NCI-H526 treated with DMSO at 0.1 percent for 48 hours (cell line): ENCODE measurements at regions not wholly inside any gene's neighbourhood (a gene's known extent, or its start where the extent isn't known, plus 50 kb on each side); places are given as distances from the start of the nearest gene placed in this dataset.

Experiments
- DNase-seq: peaks from one replicate; lab custom pipeline; 2025; lab: John Stamatoyannopoulos, UW

DNA sequence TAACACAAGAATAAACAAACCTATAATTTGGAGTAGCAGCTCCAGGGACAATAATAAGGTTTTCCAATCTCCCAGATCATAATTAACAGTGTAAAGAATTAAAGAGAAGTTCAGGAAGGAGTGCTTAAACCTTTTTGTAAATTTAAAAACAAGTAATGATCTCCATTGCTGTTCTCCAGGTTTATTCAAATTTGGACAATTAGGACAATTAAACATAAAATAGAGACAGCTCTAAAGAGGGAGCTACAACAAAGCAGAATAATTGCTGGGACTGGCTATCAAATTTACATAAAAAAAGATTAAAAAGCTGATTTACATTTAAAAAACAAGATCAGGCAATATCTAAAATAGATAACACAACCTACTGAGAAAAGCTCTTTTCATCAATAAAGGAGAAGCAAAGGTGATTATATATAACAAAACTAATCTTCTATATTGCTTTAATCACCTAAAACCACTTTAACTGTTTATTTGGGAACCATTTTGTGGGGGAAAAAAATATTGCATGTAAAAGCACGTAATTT, 80.1 kb upstream of the CREB1 start:
- no peak for DNase-seq

DNA sequence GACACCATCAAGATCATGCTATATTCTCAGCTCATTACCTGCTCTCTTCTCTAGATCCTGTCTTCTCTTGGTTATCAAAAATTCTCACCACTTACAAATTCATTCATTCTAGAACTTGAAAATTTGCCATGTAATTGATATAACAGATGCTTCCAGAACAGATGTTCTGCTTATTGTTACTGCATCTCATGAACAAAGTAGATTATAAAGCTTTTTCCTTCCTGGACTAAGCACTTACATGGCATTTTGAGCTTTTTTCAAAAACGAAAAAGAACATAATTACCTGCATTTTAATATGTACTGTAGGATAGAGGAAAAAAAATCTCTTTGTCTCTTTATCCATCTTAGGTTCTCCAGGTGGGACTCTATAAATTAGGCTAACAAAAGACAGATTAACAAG, 79.6 kb upstream of the CREB1 start:
- no peak for DNase-seq

DNA sequence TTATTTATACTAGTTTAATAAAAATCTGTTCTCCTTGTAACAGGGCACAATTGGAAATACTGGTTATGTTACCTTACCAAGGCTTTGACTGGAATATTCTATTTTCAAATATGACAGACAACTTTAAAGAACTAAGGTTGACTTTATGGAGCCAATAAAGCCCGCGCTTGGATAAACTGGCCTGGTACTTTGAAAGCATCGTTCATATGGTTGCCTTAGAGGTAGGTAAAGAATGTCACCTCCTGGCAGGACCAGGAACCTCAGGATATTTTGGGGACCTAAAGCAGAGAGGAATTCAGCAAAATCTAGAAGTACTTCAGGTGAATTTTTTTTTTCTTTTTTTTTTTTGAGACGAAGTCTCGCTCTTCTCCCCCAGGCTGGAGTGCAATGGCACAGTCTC, 71.2 kb upstream of the CREB1 start:
- no peak for DNase-seq

DNA sequence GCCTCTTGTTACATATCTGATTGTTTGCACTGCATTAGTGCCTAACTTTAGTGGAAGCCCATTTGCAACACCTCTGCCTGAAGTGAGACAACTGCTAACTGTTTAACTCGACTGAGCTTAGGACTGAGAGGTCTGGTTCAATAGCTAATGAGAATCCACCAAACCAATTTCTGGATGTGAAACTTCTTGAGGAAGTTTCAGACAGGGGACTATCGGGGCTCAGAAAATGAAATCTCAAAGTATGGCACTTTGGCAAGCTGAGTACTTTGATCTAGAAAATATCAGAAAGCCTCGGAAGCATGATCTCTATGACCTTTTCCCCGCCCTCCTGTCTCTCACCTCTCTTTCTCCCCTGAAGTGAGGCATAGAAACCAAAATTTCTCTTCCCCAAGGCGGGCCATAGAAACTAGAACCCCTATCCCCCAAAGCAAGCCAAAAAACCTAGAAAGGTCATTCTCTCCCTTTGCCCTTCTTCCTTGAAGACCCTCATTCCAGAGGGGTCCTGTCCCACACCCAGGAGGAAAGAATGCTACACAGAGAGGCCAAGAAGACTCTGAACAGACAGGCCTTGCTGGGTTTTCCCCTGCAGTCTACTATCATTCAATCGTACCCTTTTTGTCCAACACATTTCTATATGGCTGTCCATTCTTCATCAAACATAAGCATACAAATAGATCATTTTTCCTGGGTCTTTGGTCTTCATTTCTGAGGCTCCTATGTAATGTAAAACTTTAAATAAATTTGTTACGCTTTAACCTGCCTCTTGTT, 69.6 kb upstream of the CREB1 start:
- DNase-seq: no peak

DNA sequence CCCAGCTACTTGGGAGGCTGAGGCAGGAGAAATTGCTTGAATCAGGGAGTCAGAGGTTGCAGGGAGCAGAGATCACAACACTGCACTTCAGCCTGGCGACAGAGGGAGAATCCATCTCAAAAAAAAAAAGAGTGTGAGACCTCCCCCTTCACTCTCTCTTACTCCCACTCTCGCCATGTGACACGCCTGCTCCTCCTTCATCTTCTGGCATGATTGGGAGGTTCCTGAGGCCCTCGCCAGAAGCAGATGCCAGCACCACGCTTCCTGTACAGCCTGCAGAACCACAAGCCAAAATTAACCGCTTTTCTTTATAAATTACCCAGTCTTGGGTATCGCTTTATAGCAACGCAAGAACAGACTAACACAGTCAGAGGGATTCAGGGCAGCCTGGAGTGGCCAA, 66.3 kb upstream of the CREB1 start:
- no peak for DNase-seq

DNA sequence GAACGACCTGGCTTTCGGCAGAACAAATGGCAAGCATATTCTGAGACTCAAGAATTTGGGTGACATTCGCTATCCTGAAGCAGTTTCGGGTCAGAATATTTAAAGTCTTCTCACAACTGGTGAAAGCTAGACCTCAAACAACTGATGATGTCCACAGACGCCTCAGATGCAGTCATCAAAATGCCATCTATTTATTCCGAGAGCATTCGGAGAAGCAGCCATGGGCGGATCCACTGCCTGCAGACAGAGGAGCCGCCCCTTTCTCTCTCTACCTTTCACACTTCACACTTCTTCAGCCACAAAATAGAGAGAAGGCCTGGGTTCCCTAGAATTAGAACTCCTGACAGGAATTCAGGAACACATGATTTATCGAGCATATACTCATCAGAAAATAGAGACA, 65.8 kb upstream of the CREB1 start:
- no peak for DNase-seq

DNA sequence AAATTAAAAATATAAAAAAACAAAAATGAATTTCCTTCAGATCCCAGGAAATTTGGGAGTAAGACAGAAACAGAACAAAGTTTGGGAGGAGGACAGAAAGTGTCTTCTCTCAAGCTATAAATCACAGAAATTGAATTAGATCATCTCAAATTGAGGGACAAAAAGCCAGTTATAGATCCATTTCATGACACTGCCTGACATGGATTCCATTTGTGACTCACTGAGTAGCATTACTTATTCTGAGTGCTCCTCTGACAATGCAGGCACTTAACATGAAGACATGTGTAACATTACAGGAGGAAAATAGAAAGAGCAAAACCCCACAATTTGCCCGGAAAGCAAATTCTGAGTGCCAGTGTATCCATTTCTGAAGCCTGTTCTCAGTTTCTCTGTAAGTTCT, 63.9 kb upstream of the CREB1 start:
- DNase-seq: no peak

- DNase-seq: no peak
Observed at GRCh38 chr2:207467716-207468347, 61.9 kb upstream of the CREB1 start.

GRCh38 chr2:207468488-207468887, 61.3 kb upstream of the CREB1 start:
- DNase-seq: no peak

GRCh38 chr2:207469451-207469850, 60.3 kb upstream of the CREB1 start:
- DNase-seq: no peak

- DNase-seq: no peak
Observed at GRCh38 chr2:207469943-207470729, 59.6 kb upstream of the CREB1 start.

DNA sequence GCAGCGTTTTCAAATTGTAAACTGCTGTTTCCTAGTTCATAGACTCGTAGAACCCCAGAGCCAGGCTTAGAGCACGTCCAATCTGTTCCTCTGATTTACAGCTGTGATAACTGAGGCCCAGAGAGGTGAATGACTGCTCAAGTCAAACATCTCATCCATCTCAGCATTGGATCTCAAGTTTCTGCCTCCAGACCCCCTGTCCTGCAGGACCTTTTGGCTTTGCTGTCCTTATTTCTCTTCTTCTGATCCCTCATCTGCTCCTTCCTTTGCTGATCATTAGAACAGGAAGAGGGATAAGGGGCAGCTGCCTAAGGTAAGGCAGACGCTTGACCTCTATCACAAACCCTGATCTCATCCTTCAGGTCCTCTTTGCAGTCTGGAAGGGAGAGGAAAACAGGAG, 58.5 kb upstream of the CREB1 start:
- no peak for DNase-seq

GRCh38 chr2:207472343-207473048, 57.3 kb upstream of the CREB1 start:
- no peak for DNase-seq

DNA sequence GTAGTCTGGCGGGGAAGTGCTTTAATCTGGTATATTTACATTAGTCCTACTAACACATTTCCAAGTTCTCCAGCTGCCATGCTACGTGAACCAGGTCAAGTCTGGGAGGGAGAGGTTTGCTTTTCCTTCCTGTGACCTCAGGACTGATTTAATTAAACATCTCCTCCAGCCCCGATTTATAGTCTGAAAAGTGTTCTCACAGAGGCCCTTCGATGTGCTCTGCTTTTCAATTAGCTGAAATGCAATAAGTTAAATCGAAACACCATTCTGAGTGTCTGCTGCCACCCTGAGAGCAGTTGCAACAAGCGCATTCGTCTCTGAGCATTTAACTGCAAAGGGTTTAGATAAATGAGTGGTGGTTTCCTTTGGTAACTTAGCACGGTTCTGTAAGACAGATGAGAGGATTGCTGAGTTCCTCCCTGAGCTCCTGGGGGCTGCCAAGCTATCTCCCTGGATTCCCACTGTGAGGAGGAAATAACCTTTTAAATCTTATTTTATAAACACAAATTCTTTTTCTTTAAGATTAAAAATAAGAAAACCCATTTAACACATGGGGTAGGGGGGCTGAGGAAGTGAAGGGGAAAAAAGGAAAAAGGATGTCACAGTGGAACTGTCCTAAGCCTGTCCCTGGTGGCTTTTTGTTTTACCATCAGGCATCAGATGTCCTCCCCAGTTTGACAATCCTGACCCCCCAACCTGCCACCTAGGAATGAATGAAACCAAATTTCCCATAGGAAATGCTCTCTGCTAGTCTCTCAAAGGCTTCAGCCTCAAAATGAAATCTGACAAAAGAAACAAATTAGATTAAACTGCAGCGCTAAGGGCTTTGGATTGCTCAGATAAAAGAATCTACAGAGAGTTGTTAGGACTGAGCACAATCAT, 56.5 kb upstream of the CREB1 start:
- peak; percentile 40 for DNase-seq

GRCh38 chr2:207473931-207474235, 55.9 kb upstream of the CREB1 start:
- no peak for DNase-seq

DNA sequence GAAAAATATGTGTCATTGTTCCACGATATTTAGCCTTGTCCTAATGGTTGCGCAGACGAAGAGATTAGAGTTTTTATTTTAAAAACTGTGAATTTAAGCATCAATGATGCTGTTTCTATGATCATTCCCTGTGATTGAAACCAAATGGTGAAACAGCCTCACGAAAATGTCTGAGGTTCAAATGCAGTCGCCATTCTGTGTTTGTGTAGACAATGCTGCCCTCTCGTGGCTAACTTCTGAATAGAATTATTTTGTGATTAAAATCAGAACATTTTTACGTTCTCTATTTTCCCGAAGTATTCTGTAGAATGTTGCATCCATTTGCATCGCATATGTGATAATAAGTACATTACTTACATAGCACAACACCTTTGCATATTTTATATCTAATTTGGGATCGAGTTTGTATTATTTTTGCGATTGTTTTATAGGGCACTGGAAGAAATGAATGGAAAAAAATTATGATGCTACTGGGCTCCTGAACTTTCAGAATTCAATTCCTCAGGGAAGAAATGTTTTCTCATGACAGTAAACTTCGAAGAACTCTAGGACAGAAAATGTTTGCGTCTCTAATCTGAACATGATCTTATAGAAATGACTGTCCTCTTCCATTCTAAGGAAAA, 54.8 kb upstream of the CREB1 start:
- peak; percentile 22 for DNase-seq

GRCh38 chr2:207475546-207475945, 54.2 kb upstream of the CREB1 start:
- no peak for DNase-seq

DNA sequence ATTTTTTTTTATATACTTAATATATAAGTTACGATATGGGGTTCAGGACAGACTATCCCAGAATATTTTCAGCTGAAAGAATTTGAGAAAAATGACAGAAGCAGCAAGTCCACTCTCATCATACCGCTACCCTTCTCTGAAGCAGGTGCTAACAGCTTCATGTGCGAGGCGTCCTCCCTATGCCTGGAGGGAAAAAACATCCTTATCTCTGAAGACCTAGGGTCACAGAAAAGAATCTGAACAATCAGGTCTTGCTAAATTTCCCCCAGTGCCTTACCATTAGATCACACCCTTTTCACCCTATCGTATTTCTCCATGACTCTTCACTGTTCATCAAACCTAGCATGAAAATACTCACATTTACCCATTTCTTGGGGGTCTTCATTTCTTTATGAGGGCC, 51.9 kb upstream of the CREB1 start:
- DNase-seq: no peak

GRCh38 chr2:207478572-207478971, 51.2 kb upstream of the CREB1 start:
- DNase-seq: no peak

DNA sequence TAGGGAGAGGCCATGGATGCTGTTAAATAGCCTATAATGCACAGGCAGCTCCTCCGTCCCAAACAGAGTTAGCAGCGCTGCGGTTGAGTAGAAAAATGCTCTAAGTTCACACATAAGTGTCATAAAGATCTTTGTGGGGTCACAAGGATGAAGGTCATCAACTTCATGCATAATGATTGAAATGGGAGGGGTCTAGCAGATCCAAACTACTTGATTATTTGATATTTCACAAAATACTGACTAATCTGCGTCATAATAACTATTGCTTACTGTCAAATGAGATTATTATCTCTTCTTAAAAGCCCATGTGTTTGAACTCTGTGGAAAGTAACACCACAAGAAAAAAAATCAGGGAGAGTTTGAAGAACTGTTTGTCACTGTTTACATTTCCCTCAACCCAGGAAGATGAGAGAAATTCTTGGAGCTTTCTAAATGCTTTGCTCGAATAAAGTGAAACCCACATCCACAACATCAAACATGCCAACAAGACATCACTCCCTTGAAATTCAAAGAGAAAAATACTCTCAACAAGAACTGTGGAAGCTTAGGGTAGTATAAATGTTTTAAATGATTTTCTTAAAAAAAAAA, 50.5 kb upstream of the CREB1 start:
- no peak for DNase-seq
